SK-N-SH (cell line): ENCODE measurements at regions not wholly inside any gene's neighbourhood (a gene's known extent, or its start where the extent isn't known, plus 50 kb on each side); places are given as distances from the start of the nearest gene placed in this dataset.

Experiments
- CTCF ChIA-PET: fragments of 300-600, 350-600 bp; formaldehyde crosslinking; extraction: SDS; loops from one replicate; lab custom pipeline; 2021; lab: Yijun Ruan, JAX
- POLR2A ChIA-PET: fragments of 350-600 bp; sonication (Branson Sonifier 250); formaldehyde crosslinking; extraction: SDS; loops from one replicate; lab custom pipeline; 2020; ENCODE audit warnings: antibody characterized with exemption, inconsistent platforms; lab: Yijun Ruan, JAX
- DNase-seq: peaks from one replicate; pipeline ENCODE4 v3.0.0; 2012
- H2AFZ ChIP-seq: fragments of 200-600 bp; sonication (generic); 2 replicates; pipeline ENCODE4 v1.8.1; 2016; ENCODE audit warnings: antibody characterized with exemption, mild to moderate bottlenecking, low read depth
- H3F3A ChIP-seq: fragments of 200-600 bp; sonication (generic); replicated peaks from 2 replicates; pipeline ENCODE3; 2016; ENCODE audit warnings: antibody characterized with exemption, mild to moderate bottlenecking; ENCODE audit not compliant: insufficient read depth
- H3K27ac ChIP-seq, 2 experiments: fragments of 200-500 bp in 1 of 2; fragments of 200-600 bp in 1 of 2; sonication (Bioruptor generic) in 1 of 2; sonication (generic), shearing (Covaris generic) in 1 of 2; 2 replicates each; pipeline versions ENCODE4 v1.5.1 to v1.6.1; 2014 to 2016; ENCODE audit warnings: low read depth in 2 of 2, inconsistent platforms in 1 of 2, low read length in 1 of 2, mild to moderate bottlenecking in 1 of 2, mixed read lengths in 1 of 2
- H3K27me3 ChIP-seq: fragments of 200-600 bp; sonication (generic), shearing (Covaris generic); 2 replicates; pipeline ENCODE4 v1.6.1; 2016; ENCODE audit warnings: mixed run types; ENCODE audit not compliant: insufficient read depth
- H3K36me3 ChIP-seq, 2 experiments: fragments of 200-500 bp in 1 of 2; fragments of 200-600 bp in 1 of 2; sonication (Bioruptor generic) in 1 of 2; sonication (generic) in 1 of 2; replicated peaks in 1 of 2; 2 replicates each; pipeline versions ENCODE3 to v1.5.1; 2014 to 2016; ENCODE audit warnings: low read length in 1 of 2, mild to moderate bottlenecking in 1 of 2; ENCODE audit not compliant: insufficient read depth in 2 of 2, control insufficient read depth in 1 of 2
- H3K4me1 ChIP-seq, 2 experiments: fragments of 200-500 bp in 1 of 2; fragments of 200-600 bp in 1 of 2; sonication (Bioruptor generic) in 1 of 2; sonication (generic), shearing (Covaris generic) in 1 of 2; 2 replicates each; pipeline versions ENCODE4 v1.5.1 to v1.6.1; 2014 to 2016; ENCODE audit warnings: low read depth in 1 of 2, low read length in 1 of 2, mixed run types in 1 of 2; ENCODE audit not compliant: insufficient read depth in 2 of 2, control insufficient read depth in 1 of 2
- H3K4me2 ChIP-seq: fragments of 200-600 bp; sonication (generic), shearing (Covaris generic); 2 replicates; pipeline ENCODE4 v1.6.1; 2017; ENCODE audit warnings: mixed run types
- H3K4me3 ChIP-seq, 2 experiments: fragments of 200-500 bp in 1 of 2; fragments of 200-600 bp in 1 of 2; sonication (Bioruptor generic) in 1 of 2; sonication (generic), shearing (Covaris generic) in 1 of 2; 2 replicates each; pipeline versions ENCODE4 v1.5.1 to v1.8.1; 2014 to 2016; ENCODE audit warnings: low read depth in 2 of 2, inconsistent platforms in 1 of 2, low read length in 1 of 2, mild to moderate bottlenecking in 1 of 2, mixed read lengths in 1 of 2, moderate library complexity in 1 of 2
- H3K79me2 ChIP-seq: fragments of 200-600 bp; sonication (generic); 2 replicates; pipeline ENCODE4 v1.8.1; 2017; ENCODE audit warnings: mild to moderate bottlenecking; ENCODE audit not compliant: insufficient read depth
- H3K9ac ChIP-seq: fragments of 200-600 bp; sonication (generic); 2 replicates; pipeline ENCODE4 v1.6.1; 2017; ENCODE audit warnings: mixed run types
- H3K9me2 ChIP-seq: fragments of 200-600 bp; sonication (generic); 2 replicates; pipeline ENCODE4 v1.6.1; 2017; ENCODE audit warnings: mixed run types
- H3K9me3 ChIP-seq: fragments of 200-600 bp; sonication (generic); 2 replicates; pipeline ENCODE4 v1.6.1; 2017; ENCODE audit warnings: mixed run types, mild to moderate bottlenecking, moderate library complexity
- H4K20me1 ChIP-seq: fragments of 200-600 bp; sonication (generic); 2 replicates; pipeline ENCODE4 v1.6.1; 2017; ENCODE audit warnings: mild to moderate bottlenecking, mixed run types; ENCODE audit not compliant: insufficient read depth
- CHD2 ChIP-seq: fragments of 150-350 bp; IDR thresholded peaks from 2 replicates; pipeline ENCODE4 v1.6.1; 2018; ENCODE audit warnings: low read length; ENCODE audit not compliant: partially characterized antibody
- ELF1 ChIP-seq: IDR thresholded peaks from 2 replicates; pipeline ENCODE4 v1.4.0; 2012
- FOSL2 ChIP-seq: IDR thresholded peaks from 2 replicates; pipeline ENCODE4 v1.4.0; 2012; ENCODE audit warnings: low read depth, mild to moderate bottlenecking, moderate library complexity, borderline replicate concordance
- GATA2 ChIP-seq: sonication (generic); formaldehyde crosslinking; IDR thresholded peaks from 2 replicates; pipeline ENCODE4 v1.5.0; 2020; ENCODE audit warnings: mild to moderate bottlenecking, missing genetic modification reagents
- IRF3 ChIP-seq: fragments of 150-350 bp; IDR thresholded peaks from 2 replicates; pipeline ENCODE4 v1.6.1; 2016; ENCODE audit warnings: mild to moderate bottlenecking, low read depth, low read length
- JUND ChIP-seq: IDR thresholded peaks from 2 replicates; pipeline ENCODE4 v1.4.0; 2012
- MEF2A ChIP-seq: IDR thresholded peaks from 2 replicates; pipeline ENCODE4 v1.4.0; 2012; ENCODE audit warnings: low read depth, borderline replicate concordance
- MXI1 ChIP-seq: IDR thresholded peaks from 2 replicates; pipeline ENCODE4 v1.6.1; 2012; ENCODE audit warnings: mild to moderate bottlenecking, low read depth, low read length, improper control_type of control experiment
- NFIC ChIP-seq: IDR thresholded peaks from 2 replicates; pipeline ENCODE4 v1.4.0; 2012; ENCODE audit warnings: borderline replicate concordance
- POLR2AphosphoS5 ChIP-seq: IDR thresholded peaks from 2 replicates; pipeline ENCODE4 v1.6.1; 2012; ENCODE audit warnings: low read depth, low read length
- RAD21 ChIP-seq: IDR thresholded peaks from 2 replicates; pipeline ENCODE4 v1.6.1; 2012; ENCODE audit warnings: mild to moderate bottlenecking, low read length
- RFX5 ChIP-seq: IDR thresholded peaks from 2 replicates; pipeline ENCODE4 v1.6.1; 2012; ENCODE audit warnings: mild to moderate bottlenecking, improper control_type of control experiment, low read length
- RXRA ChIP-seq: IDR thresholded peaks from 2 replicates; pipeline ENCODE4 v1.4.0; 2012; ENCODE audit warnings: low read depth, mild to moderate bottlenecking, borderline replicate concordance
- SMC3 ChIP-seq: IDR thresholded peaks from 2 replicates; pipeline ENCODE4 v1.6.1; 2012; ENCODE audit warnings: low read depth, low read length, improper control_type of control experiment
- TAF1 ChIP-seq: IDR thresholded peaks from 2 replicates; pipeline ENCODE4 v1.6.1; 2012; ENCODE audit warnings: low read depth, mild to moderate bottlenecking, low read length, moderate library complexity, borderline replicate concordance
- YY1 ChIP-seq: IDR thresholded peaks from 2 replicates; pipeline ENCODE4 v1.4.0; 2012; ENCODE audit warnings: low read depth, mild to moderate bottlenecking
- ZBTB33 ChIP-seq: IDR thresholded peaks from 2 replicates; pipeline ENCODE4 v1.4.0; 2012; ENCODE audit warnings: low read depth, borderline replicate concordance
- WGBS: methylation state at CpG from one replicate; pipeline ENCODE4 v1.1.6; 2017; ENCODE audit warnings: low lambda C conversion rate; 5-methylcytosine and 5-hydroxymethylcytosine counted together
- TF ChIP-seq, protein P1 (sequence below): fragments of 150-350 bp; IDR thresholded peaks from 2 replicates; pipeline ENCODE4 v1.6.1; 2017; ENCODE audit warnings: antibody characterized with exemption, low read length, low read depth, borderline replicate concordance
- TF ChIP-seq, protein P2 (sequence below): IDR thresholded peaks from 2 replicates; pipeline ENCODE4; 2012
- TF ChIP-seq, protein P3 (sequence below): fragments of 200-600 bp; sonication (generic); IDR thresholded peaks from 2 replicates; pipeline ENCODE4 v1.6.1; 2017; ENCODE audit warnings: antibody characterized with exemption, mild to moderate bottlenecking, moderate library complexity

- no peaks in the 10 kb centered on the region for H3K36me3 ChIP-seq
- POLR2A ChIA-PET = no interaction called here
- H3K9ac ChIP-seq = no peak overlapping the region
- H3K79me2 ChIP-seq = no peaks in the 10 kb centered on the region
- no peaks in the 10 kb centered on the region for H3K9me2 ChIP-seq
- H2AFZ ChIP-seq = 0 out of 2 replicates have a peak overlapping the region, but pooled peaks have one; percentile 13
- no peaks in the 10 kb centered on the region for H4K20me1 ChIP-seq
- H3F3A ChIP-seq = no peaks in the 10 kb centered on the region
- no peaks in the 10 kb centered on the region for H3K27me3 ChIP-seq
- H3K4me1 ChIP-seq = no peaks in the 10 kb centered on the region
- CTCF ChIA-PET = no interaction called here
- WGBS = 93% methylated on average over 2 of the region's 2 CpGs
- no peaks in the 10 kb centered on the region for H3K9me3 ChIP-seq
- H3K4me3 ChIP-seq = no peak overlapping the region
- no peak overlapping the region for H3K27ac ChIP-seq
- H3K4me2 ChIP-seq = no peak overlapping the region
- TF ChIP-seq CHD2 (no peak), YY1 (no peak), ELF1 (no peak), NFIC (no peak), SMC3 (no peak), MEF2A (no peak)
- TF ChIP-seq, protein P1, sequence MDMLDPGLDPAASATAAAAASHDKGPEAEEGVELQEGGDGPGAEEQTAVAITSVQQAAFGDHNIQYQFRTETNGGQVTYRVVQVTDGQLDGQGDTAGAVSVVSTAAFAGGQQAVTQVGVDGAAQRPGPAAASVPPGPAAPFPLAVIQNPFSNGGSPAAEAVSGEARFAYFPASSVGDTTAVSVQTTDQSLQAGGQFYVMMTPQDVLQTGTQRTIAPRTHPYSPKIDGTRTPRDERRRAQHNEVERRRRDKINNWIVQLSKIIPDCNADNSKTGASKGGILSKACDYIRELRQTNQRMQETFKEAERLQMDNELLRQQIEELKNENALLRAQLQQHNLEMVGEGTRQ = no peak
- no peak for DNase-seq
Observed at GRCh38 chr1:58996341-58997059, 212.7 kb upstream of the JUN start.

- Histone ChIP-seq H2AFZ (peak overlapping the region; percentile 24; the same call in 1 of the 2 replicates), H3K36me3 (no peaks in the 10 kb centered on the region), H3K4me3 (no peak overlapping the region), H3K27ac (no peak overlapping the region), H3F3A (no peaks in the 10 kb centered on the region), H3K79me2 (no peaks in the 10 kb centered on the region), H3K9me2 (no peaks in the 10 kb centered on the region), H3K4me2 (no peak overlapping the region), H3K27me3 (no peaks in the 10 kb centered on the region), H4K20me1 (no peaks in the 10 kb centered on the region), H3K4me1 (no peaks in the 10 kb centered on the region), H3K9me3 (no peaks in the 10 kb centered on the region), H3K9ac (no peak overlapping the region)
- WGBS = 70% methylated on average over 1 of the region's 1 CpG
- TF ChIP-seq IRF3 = no peak
- TF ChIP-seq RFX5 = no peak
- no peak for TF ChIP-seq FOSL2
- no peak for TF ChIP-seq RAD21
- no peak for TF ChIP-seq TAF1
- no peak for TF ChIP-seq YY1
- no peak for TF ChIP-seq RXRA
- no peak for TF ChIP-seq POLR2AphosphoS5
- TF ChIP-seq, protein P2, sequence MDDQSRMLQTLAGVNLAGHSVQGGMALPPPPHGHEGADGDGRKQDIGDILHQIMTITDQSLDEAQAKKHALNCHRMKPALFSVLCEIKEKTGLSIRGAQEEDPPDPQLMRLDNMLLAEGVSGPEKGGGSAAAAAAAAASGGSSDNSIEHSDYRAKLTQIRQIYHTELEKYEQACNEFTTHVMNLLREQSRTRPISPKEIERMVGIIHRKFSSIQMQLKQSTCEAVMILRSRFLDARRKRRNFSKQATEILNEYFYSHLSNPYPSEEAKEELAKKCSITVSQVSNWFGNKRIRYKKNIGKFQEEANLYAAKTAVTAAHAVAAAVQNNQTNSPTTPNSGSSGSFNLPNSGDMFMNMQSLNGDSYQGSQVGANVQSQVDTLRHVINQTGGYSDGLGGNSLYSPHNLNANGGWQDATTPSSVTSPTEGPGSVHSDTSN = no peak
- TF ChIP-seq MEF2A = no peak
- no peak for TF ChIP-seq JUND
- TF ChIP-seq ZBTB33 = no peak
- TF ChIP-seq CHD2 = no peak
- TF ChIP-seq MXI1 = no peak
- no peak for TF ChIP-seq GATA2
- TF ChIP-seq, protein P3, sequence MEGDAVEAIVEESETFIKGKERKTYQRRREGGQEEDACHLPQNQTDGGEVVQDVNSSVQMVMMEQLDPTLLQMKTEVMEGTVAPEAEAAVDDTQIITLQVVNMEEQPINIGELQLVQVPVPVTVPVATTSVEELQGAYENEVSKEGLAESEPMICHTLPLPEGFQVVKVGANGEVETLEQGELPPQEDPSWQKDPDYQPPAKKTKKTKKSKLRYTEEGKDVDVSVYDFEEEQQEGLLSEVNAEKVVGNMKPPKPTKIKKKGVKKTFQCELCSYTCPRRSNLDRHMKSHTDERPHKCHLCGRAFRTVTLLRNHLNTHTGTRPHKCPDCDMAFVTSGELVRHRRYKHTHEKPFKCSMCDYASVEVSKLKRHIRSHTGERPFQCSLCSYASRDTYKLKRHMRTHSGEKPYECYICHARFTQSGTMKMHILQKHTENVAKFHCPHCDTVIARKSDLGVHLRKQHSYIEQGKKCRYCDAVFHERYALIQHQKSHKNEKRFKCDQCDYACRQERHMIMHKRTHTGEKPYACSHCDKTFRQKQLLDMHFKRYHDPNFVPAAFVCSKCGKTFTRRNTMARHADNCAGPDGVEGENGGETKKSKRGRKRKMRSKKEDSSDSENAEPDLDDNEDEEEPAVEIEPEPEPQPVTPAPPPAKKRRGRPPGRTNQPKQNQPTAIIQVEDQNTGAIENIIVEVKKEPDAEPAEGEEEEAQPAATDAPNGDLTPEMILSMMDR = no peak
- POLR2A ChIA-PET = no interaction called here
- CTCF ChIA-PET = no interaction called here
- DNase-seq = no peak
Observed at GRCh38 chr1:58997060-58997411, 213.2 kb upstream of the JUN start.
